ENCODE measurements at regions not wholly inside any gene's neighbourhood (a gene's known extent, or its start where the extent isn't known, plus 50 kb on each side); places are given as distances from the start of the nearest gene placed in this dataset.

GRCh38 chr2:126106006-126106405, 550.0 kb upstream of the GYPC start:
- Histone ChIP-seq H3K9ac (ENCODE audit: low read depth, low read length, poor library complexity, severe bottlenecking) (no peak overlapping the region), H3K27me3 (ENCODE audit: insufficient read depth, low read length, poor library complexity, severe bottlenecking) (no peaks in the 10 kb centered on the region), H3K9me2 (replicated peaks; ENCODE audit: low read depth, low read length) (no peaks in the 10 kb centered on the region), H3K4me2 (ENCODE audit: low read depth, low read length, poor library complexity, severe bottlenecking) (no peak overlapping the region), H3K4me3 (ENCODE audit: low read length, poor library complexity, severe bottlenecking) (no peak overlapping the region), H4K20me1 (ENCODE audit: insufficient read depth, low read length, poor library complexity, severe bottlenecking) (no peaks in the 10 kb centered on the region), H3K79me2 (ENCODE audit: insufficient read depth, low read length) (no peaks in the 10 kb centered on the region), H3K36me3 (ENCODE audit: insufficient read depth, low read length) (no peaks in the 10 kb centered on the region), H3F3A (ENCODE audit: low read depth) (no peaks in the 10 kb centered on the region), H3K4me1 (ENCODE audit: insufficient read depth, low read length, poor library complexity, severe bottlenecking) (no peaks in the 10 kb centered on the region), H2AFZ (ENCODE audit: low read length) (no peak overlapping the region), H3K9me3 (ENCODE audit: insufficient read depth, low read depth, low read length) (no peaks in the 10 kb centered on the region)
- TF ChIP-seq CTCF (conservative IDR thresholded peaks at IDR 0.05; ENCODE audit: low read length) (no peak), EZH2phosphoT487 (IDR thresholded peaks at IDR 0.05; ENCODE audit: borderline replicate concordance) (no peak)

DNA sequence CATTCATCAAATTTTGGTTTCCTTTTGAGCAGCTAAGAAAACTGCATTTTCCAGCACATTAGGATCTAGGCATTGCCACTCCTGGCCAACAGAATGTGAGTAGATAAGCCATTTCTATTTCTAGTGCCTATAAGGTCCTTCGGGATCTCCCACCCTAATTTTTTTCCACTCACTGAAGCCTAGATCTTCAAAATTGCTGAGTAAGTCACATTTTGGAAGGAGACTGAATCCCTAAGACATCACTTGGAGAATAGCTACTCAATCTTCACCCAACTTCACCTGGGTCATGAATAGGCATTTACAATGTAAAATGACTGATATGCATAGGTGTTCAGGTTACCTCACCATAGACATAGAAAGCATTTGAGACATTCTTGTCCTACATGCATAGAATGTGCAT, 548.1 kb upstream of the GYPC start:
- no peaks in the 10 kb centered on the region for H3K4me1 ChIP-seq (ENCODE audit: insufficient read depth, low read length, poor library complexity, severe bottlenecking)
- no peak for TF ChIP-seq CTCF (conservative IDR thresholded peaks at IDR 0.05; ENCODE audit: low read length)
- no peak for TF ChIP-seq EZH2phosphoT487 (IDR thresholded peaks at IDR 0.05; ENCODE audit: borderline replicate concordance)
- no peaks in the 10 kb centered on the region for H3K9me2 ChIP-seq (replicated peaks; ENCODE audit: low read depth, low read length)
- H3K9me3 ChIP-seq (ENCODE audit: insufficient read depth, low read depth, low read length) = no peaks in the 10 kb centered on the region
- H3K79me2 ChIP-seq (ENCODE audit: insufficient read depth, low read length) = no peaks in the 10 kb centered on the region
- no peaks in the 10 kb centered on the region for H4K20me1 ChIP-seq (ENCODE audit: insufficient read depth, low read length, poor library complexity, severe bottlenecking)
- H3K4me3 ChIP-seq (ENCODE audit: low read length, poor library complexity, severe bottlenecking) = no peak overlapping the region
- H3K27me3 ChIP-seq (ENCODE audit: insufficient read depth, low read length, poor library complexity, severe bottlenecking) = no peaks in the 10 kb centered on the region
- no peak overlapping the region for H3K4me2 ChIP-seq (ENCODE audit: low read depth, low read length, poor library complexity, severe bottlenecking)
- no peak overlapping the region for H3K9ac ChIP-seq (ENCODE audit: low read depth, low read length, poor library complexity, severe bottlenecking)
- H3F3A ChIP-seq (ENCODE audit: low read depth) = no peaks in the 10 kb centered on the region
- no peak overlapping the region for H2AFZ ChIP-seq (ENCODE audit: low read length)
- no peaks in the 10 kb centered on the region for H3K36me3 ChIP-seq (ENCODE audit: insufficient read depth, low read length)

DNA sequence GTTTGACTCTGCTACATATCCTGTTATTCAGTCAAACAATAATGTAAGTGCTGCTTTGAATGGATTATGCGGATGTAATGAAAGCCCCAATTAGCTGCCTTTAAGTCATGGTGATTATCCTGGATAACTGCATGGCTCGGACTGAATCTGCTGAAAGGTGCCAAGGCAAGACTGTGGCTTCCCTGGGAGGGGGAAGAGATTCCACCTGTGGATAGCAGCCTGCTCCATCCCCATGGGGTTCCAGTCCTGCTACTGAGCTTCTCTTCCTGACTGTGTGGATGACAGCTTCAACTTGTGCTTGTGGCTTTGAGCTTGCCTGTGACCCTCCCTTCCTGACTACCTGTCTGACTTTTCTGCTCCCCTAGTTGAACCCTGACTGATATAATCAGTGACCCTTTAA, 540.0 kb upstream of the GYPC start:
- no peaks in the 10 kb centered on the region for H3F3A ChIP-seq (ENCODE audit: low read depth)
- no peaks in the 10 kb centered on the region for H3K4me1 ChIP-seq (ENCODE audit: insufficient read depth, low read length, poor library complexity, severe bottlenecking)
- H4K20me1 ChIP-seq (ENCODE audit: insufficient read depth, low read length, poor library complexity, severe bottlenecking) = no peaks in the 10 kb centered on the region
- no peak overlapping the region for H3K4me3 ChIP-seq (ENCODE audit: low read length, poor library complexity, severe bottlenecking)
- H2AFZ ChIP-seq (ENCODE audit: low read length) = no peak overlapping the region
- TF ChIP-seq CTCF (conservative IDR thresholded peaks at IDR 0.05; ENCODE audit: low read length) (no peak), EZH2phosphoT487 (IDR thresholded peaks at IDR 0.05; ENCODE audit: borderline replicate concordance) (no peak)
- H3K79me2 ChIP-seq (ENCODE audit: insufficient read depth, low read length) = no peaks in the 10 kb centered on the region
- H3K9me2 ChIP-seq (replicated peaks; ENCODE audit: low read depth, low read length) = no peaks in the 10 kb centered on the region
- H3K9ac ChIP-seq (ENCODE audit: low read depth, low read length, poor library complexity, severe bottlenecking) = no peak overlapping the region
- H3K36me3 ChIP-seq (ENCODE audit: insufficient read depth, low read length) = no peaks in the 10 kb centered on the region
- no peaks in the 10 kb centered on the region for H3K27me3 ChIP-seq (ENCODE audit: insufficient read depth, low read length, poor library complexity, severe bottlenecking)
- no peaks in the 10 kb centered on the region for H3K9me3 ChIP-seq (ENCODE audit: insufficient read depth, low read depth, low read length)
- no peak overlapping the region for H3K4me2 ChIP-seq (ENCODE audit: low read depth, low read length, poor library complexity, severe bottlenecking)

Measured in Loucy (cell line).